ENCODE measurements at regions not wholly inside any gene's neighbourhood (a gene's known extent, or its start where the extent isn't known, plus 50 kb on each side); places are given as distances from the start of the nearest gene placed in this dataset.

- H3K4me3 ChIP-seq (replicated peaks in 1 of 3; ENCODE audit: insufficient read depth in 1 of 3, low read depth in 1 of 3, low read length in 3 of 3), result no peak overlapping the region
- no peak for FAIRE-seq
Measured at GRCh38 chr3:178370387-178370786, 165.8 kb upstream of the KCNMB2 start.

More at GRCh38 chr3:178370387-178370786, 165.8 kb upstream of the KCNMB2 start:
- Histone ChIP-seq H4K20me1 (replicated peaks; ENCODE audit: control insufficient read depth, extremely low read depth, insufficient read depth, low read length) (no peaks in the 10 kb centered on the region), H3K4me1 (ENCODE audit: control insufficient read depth, extremely low read depth, insufficient read depth, low read length) (no peaks in the 10 kb centered on the region), H3K9me3 (replicated peaks; ENCODE audit: control insufficient read depth, insufficient read depth, low read length) (no peaks in the 10 kb centered on the region), H3K36me3 (ENCODE audit: control insufficient read depth in 2 of 2, extremely low read depth in 1 of 2, insufficient read depth in 2 of 2, low read length in 2 of 2) (no peaks in the 10 kb centered on the region), H3K9ac (replicated peaks; ENCODE audit: extremely low read depth, insufficient read depth, low read length) (no peak overlapping the region), H3K4me2 (ENCODE audit: insufficient read depth, low read length) (no peak overlapping the region), H3K27ac (ENCODE audit: insufficient read depth, low read depth, low read length) (no peak overlapping the region), H3K79me2 (ENCODE audit: control insufficient read depth, insufficient read depth, low read length) (no peaks in the 10 kb centered on the region), H3K9me1 (replicated peaks; ENCODE audit: control insufficient read depth, extremely low read depth, insufficient read depth, low read length) (no peaks in the 10 kb centered on the region), H2AFZ (ENCODE audit: low read depth, low read length) (no peak overlapping the region), H3K27me3 (ENCODE audit: control insufficient read depth in 2 of 2, insufficient read depth in 2 of 2, low read length in 2 of 2) (no peaks in the 10 kb centered on the region)
- BruUV-seq (replicated peaks), result no TSS peak
- TF ChIP-seq POLR2A (IDR thresholded peaks at IDR 0.05; ENCODE audit: low read depth, low read length) (no peak), MAX (IDR thresholded peaks at IDR 0.05; ENCODE audit: insufficient read depth, insufficient read length) (no peak), FOS (IDR thresholded peaks at IDR 0.05; ENCODE audit: borderline replicate concordance, insufficient read depth, low read length) (no peak), EZH2 (IDR thresholded peaks at IDR 0.05; ENCODE audit: borderline replicate concordance, low read depth, low read length, severe bottlenecking) (no peak), JUN (IDR thresholded peaks at IDR 0.05; ENCODE audit: borderline replicate concordance, insufficient read depth, insufficient read length, low read depth) (no peak), CTCF (IDR thresholded peaks at IDR 0.05; ENCODE audit: extremely low read depth in 1 of 2, insufficient read depth in 1 of 2, low read depth in 1 of 2, low read length in 2 of 2) (no peak), GATA2 (IDR thresholded peaks at IDR 0.05; ENCODE audit: insufficient read depth, insufficient read length, low read depth, low read length) (no peak), POLR2AphosphoS5 (IDR thresholded peaks at IDR 0.05; ENCODE audit: insufficient read depth, low read depth, low read length) (no peak), MYC (IDR thresholded peaks at IDR 0.05; ENCODE audit: low read depth, low read length) (no peak)
- CTCF ChIA-PET, result no interaction called here
- dilution Hi-C loops (cut with MboI; ENCODE audit: extremely low pct_ligation_motif_present, low sequenced_read_pairs), result no loop called here
- intact Hi-C loops (cut with micrococcal nuclease), result no loop called here
- no peak for DNase-seq (ENCODE audit: low read depth, low spot score)
- POLR2A ChIA-PET, result no interaction called here
